ENCODE measurements at regions not wholly inside any gene's neighbourhood (a gene's known extent, or its start where the extent isn't known, plus 50 kb on each side); places are given as distances from the start of the nearest gene placed in this dataset.

DNA sequence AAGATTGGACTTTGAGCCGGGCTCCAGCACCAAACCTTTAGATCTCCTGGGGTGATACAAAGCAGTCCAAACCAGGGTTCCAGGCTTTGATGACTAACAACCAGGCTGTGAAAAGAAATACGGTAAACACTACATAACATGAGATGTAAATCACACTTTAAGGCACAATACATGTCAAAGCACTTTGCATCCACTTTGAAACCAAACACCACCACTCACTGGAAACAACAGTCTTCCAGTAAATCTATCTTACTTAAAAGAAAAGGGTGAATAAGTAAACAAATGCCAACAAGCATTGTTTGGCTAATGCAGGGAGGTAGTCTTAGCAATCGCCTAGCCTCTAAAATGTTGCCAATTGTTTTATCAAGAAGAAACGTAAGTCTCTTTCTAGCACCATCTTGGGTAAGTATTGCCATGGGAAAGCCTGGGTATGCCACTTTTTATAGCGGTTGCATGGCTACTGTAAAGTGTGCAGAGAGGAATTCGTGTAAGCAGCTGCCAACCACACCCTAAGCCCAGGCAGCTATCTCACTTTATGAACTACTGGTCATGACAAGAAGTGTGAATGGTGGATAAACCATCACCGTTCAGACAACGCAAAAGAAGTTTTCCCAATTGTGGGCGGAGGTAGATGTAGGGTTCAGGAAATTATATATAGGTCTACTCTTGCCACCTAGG is 267.4 kb upstream of the PSMD7 start:
- H2AFZ ChIP-seq (ENCODE audit: low read length) = no peak overlapping the region
- H3K9me2 ChIP-seq (ENCODE audit: insufficient read depth, low read length) = no peaks in the 10 kb centered on the region
- H3K36me3 ChIP-seq (ENCODE audit: insufficient read depth, low read length) = no peaks in the 10 kb centered on the region
- H3K79me2 ChIP-seq (ENCODE audit: insufficient read depth, low read depth, low read length) = no peaks in the 10 kb centered on the region
- H3K4me2 ChIP-seq (ENCODE audit: low read length) = no peak overlapping the region
- no peak overlapping the region for H3K4me3 ChIP-seq (ENCODE audit: low read depth, low read length, poor library complexity, severe bottlenecking)
- DNase-seq (ENCODE audit: low spot score) = no peak
- no peak for TF ChIP-seq EZH2phosphoT487 (IDR thresholded peaks at IDR 0.05; ENCODE audit: borderline replicate concordance, low read depth, low read length)
- TF ChIP-seq, protein P1, sequence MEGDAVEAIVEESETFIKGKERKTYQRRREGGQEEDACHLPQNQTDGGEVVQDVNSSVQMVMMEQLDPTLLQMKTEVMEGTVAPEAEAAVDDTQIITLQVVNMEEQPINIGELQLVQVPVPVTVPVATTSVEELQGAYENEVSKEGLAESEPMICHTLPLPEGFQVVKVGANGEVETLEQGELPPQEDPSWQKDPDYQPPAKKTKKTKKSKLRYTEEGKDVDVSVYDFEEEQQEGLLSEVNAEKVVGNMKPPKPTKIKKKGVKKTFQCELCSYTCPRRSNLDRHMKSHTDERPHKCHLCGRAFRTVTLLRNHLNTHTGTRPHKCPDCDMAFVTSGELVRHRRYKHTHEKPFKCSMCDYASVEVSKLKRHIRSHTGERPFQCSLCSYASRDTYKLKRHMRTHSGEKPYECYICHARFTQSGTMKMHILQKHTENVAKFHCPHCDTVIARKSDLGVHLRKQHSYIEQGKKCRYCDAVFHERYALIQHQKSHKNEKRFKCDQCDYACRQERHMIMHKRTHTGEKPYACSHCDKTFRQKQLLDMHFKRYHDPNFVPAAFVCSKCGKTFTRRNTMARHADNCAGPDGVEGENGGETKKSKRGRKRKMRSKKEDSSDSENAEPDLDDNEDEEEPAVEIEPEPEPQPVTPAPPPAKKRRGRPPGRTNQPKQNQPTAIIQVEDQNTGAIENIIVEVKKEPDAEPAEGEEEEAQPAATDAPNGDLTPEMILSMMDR (conservative IDR thresholded peaks at IDR 0.05; ENCODE audit: low read length) = no peak
- POLR2A ChIA-PET = no interaction called here
- intact Hi-C loops (cut with micrococcal nuclease; ENCODE audit: unreplicated experiment) = no loop called here
- H3K27ac ChIP-seq (ENCODE audit: low read depth, low read length, poor library complexity, severe bottlenecking) = no peak overlapping the region
- CTCF ChIA-PET (ENCODE audit: unreplicated experiment) = no interaction called here
- H4K20me1 ChIP-seq (ENCODE audit: insufficient read depth, low read length) = no peaks in the 10 kb centered on the region
- H3K9me3 ChIP-seq (ENCODE audit: low read length) = no peaks in the 10 kb centered on the region
- H3K4me1 ChIP-seq (ENCODE audit: insufficient read depth, low read length, poor library complexity, severe bottlenecking) = no peaks in the 10 kb centered on the region
- BruUV-seq (replicated peaks) = no TSS peak

DNA sequence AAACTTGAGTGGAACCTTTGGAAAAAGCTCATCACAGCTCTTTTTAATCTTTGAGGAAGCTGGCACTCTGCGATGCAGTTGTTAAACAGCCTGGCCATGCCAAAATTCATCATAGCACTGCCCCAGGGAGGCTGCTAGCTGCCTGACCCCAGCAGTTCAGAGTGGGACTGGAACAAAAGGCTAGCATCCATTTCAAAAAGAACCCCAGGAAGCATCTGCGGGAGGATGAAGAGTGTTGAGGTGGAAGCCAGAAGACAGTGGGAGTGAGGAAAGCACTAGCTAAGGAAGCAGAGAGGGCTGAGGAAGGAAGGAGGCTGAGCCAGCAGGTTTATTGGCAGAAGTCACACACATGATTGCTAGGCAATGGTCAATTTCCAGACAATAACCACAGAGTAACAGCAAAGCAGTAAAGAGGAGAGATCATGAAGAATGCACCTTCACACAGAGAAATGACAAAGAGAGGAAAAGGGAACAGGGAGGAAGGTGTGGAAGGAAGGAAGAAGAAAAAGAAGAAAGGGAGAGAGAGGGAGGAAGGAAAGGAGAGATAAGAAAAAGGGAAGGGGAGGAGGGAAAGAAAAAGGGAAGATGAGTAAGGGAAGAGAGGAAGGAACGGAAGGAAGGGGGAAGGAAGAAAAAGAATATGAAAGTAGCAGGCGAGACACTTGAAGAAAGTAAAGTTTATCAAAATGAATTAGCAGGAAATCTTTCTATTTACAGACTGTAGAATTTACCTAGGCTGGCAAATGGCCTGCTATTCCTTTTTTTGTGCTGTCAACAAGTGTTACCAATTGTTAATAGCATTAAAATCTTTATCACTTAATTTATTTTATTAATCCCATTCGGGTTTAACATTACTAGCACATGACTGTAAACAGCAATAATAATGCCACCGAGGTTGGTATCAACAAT is 270.0 kb upstream of the PSMD7 start:
- Histone ChIP-seq H3K27ac (ENCODE audit: low read depth, low read length, poor library complexity, severe bottlenecking) (no peak overlapping the region), H3K4me2 (ENCODE audit: low read length) (no peak overlapping the region), H2AFZ (ENCODE audit: low read length) (no peak overlapping the region), H3K79me2 (ENCODE audit: insufficient read depth, low read depth, low read length) (no peaks in the 10 kb centered on the region), H4K20me1 (ENCODE audit: insufficient read depth, low read length) (no peaks in the 10 kb centered on the region), H3K4me3 (ENCODE audit: low read depth, low read length, poor library complexity, severe bottlenecking) (no peak overlapping the region), H3K9me2 (ENCODE audit: insufficient read depth, low read length) (no peaks in the 10 kb centered on the region), H3K9me3 (ENCODE audit: low read length) (no peaks in the 10 kb centered on the region), H3K4me1 (ENCODE audit: insufficient read depth, low read length, poor library complexity, severe bottlenecking) (no peaks in the 10 kb centered on the region), H3K36me3 (ENCODE audit: insufficient read depth, low read length) (no peaks in the 10 kb centered on the region)
- intact Hi-C loops (cut with micrococcal nuclease; ENCODE audit: unreplicated experiment) = no loop called here
- no TSS peak for BruUV-seq (replicated peaks)
- no peak for DNase-seq (ENCODE audit: low spot score)
- CTCF ChIA-PET (ENCODE audit: unreplicated experiment) = interaction anchor here (0.6 kb wide), 1 partner anchor 209 kb away, joined by 3 read pairs; no protein-coding TSS in a partner anchor
- TF ChIP-seq, protein P1 (conservative IDR thresholded peaks at IDR 0.05; ENCODE audit: low read length) = no peak
- no peak for TF ChIP-seq EZH2phosphoT487 (IDR thresholded peaks at IDR 0.05; ENCODE audit: borderline replicate concordance, low read depth, low read length)
- POLR2A ChIA-PET = no interaction called here

DNA sequence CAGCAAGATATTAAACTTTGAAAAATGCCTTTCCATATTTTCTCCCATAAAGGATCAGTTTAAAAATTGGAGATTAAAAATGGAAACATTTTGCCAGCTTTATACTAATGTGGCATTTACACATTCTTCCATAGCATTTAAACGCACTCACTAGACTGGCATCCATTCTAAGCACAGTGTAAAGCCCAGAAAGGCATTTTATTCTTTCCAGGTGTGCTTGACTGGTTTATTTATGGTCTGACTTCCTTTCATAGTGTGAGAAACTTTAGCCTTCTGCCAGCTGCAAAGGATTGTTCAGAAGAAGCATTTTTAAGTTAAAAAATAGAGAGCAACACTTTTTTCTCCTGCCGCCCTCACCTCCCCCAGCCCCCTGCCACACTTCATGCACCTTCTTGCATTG is 271.7 kb upstream of the PSMD7 start:
- H3K79me2 ChIP-seq (ENCODE audit: insufficient read depth, low read depth, low read length) = no peaks in the 10 kb centered on the region
- H3K4me1 ChIP-seq (ENCODE audit: insufficient read depth, low read length, poor library complexity, severe bottlenecking) = no peaks in the 10 kb centered on the region
- H4K20me1 ChIP-seq (ENCODE audit: insufficient read depth, low read length) = no peaks in the 10 kb centered on the region
- ChIA-PET CTCF (ENCODE audit: unreplicated experiment) (no interaction called here), POLR2A (no interaction called here)
- H3K27ac ChIP-seq (ENCODE audit: low read depth, low read length, poor library complexity, severe bottlenecking) = no peak overlapping the region
- H3K36me3 ChIP-seq (ENCODE audit: insufficient read depth, low read length) = no peaks in the 10 kb centered on the region
- H3K4me3 ChIP-seq (ENCODE audit: low read depth, low read length, poor library complexity, severe bottlenecking) = no peak overlapping the region
- TF ChIP-seq, protein P1 (conservative IDR thresholded peaks at IDR 0.05; ENCODE audit: low read length) = no peak
- no peak for TF ChIP-seq EZH2phosphoT487 (IDR thresholded peaks at IDR 0.05; ENCODE audit: borderline replicate concordance, low read depth, low read length)
- intact Hi-C loops (cut with micrococcal nuclease; ENCODE audit: unreplicated experiment) = no loop called here
- no TSS peak for BruUV-seq (replicated peaks)
- no peak overlapping the region for H2AFZ ChIP-seq (ENCODE audit: low read length)
- H3K9me3 ChIP-seq (ENCODE audit: low read length) = no peaks in the 10 kb centered on the region
- H3K9me2 ChIP-seq (ENCODE audit: insufficient read depth, low read length) = no peaks in the 10 kb centered on the region
- no peak for DNase-seq (ENCODE audit: low spot score)
- H3K4me2 ChIP-seq (ENCODE audit: low read length) = no peak overlapping the region

Data from OCI-LY7 (cell line).